Retinal pigment epithelial cell (primary cell): ENCODE measurements at regions not wholly inside any gene's neighbourhood (a gene's known extent, or its start where the extent isn't known, plus 50 kb on each side); places are given as distances from the start of the nearest gene placed in this dataset.

ENCODE experiments used
- DNase-seq: peaks from one replicate; pipeline ENCODE4 v3.0.0-alpha.2; 2010; ENCODE audit warnings: low read depth
- H3K4me3 ChIP-seq: 2 replicates; pipeline ENCODE4 v1.5.1; 2011; ENCODE audit warnings: mild to moderate bottlenecking, low read length, control low read depth, moderate library complexity
- CTCF ChIP-seq: conservative IDR thresholded peaks from 2 replicates; pipeline ENCODE4 v1.5.1; 2011; ENCODE audit warnings: low read depth, low read length, control low read depth, inconsistent platforms

- no peak for TF ChIP-seq CTCF
- no peak overlapping the region for H3K4me3 ChIP-seq
- DNase-seq, result no peak
These were observed 198.0 kb upstream of the RTL1 start for GRCh38 chr14:101101456-101102056.

- TF ChIP-seq CTCF, result no peak
- no peak for DNase-seq
- no peak overlapping the region for H3K4me3 ChIP-seq
These were observed 199.4 kb upstream of the RTL1 start for GRCh38 chr14:101102875-101103274.

- H3K4me3 ChIP-seq, result no peak overlapping the region
- TF ChIP-seq CTCF, result no peak
- DNase-seq, result no peak
These were observed 199.9 kb upstream of the RTL1 start for GRCh38 chr14:101103321-101103901.

GRCh38 chr14:101104485-101104884 lies 201.0 kb upstream of the RTL1 start:
- H3K4me3 ChIP-seq, result no peak overlapping the region
- no peak for TF ChIP-seq CTCF
- DNase-seq, result no peak

- no peak for TF ChIP-seq CTCF
- DNase-seq, result no peak
- no peak overlapping the region for H3K4me3 ChIP-seq
These were observed 201.5 kb upstream of the RTL1 start for GRCh38 chr14:101105045-101105444.

- DNase-seq, result no peak
- H3K4me3 ChIP-seq, result no peak overlapping the region
- no peak for TF ChIP-seq CTCF
These were observed 205.2 kb upstream of the RTL1 start for GRCh38 chr14:101108579-101109346.

- H3K4me3 ChIP-seq, result no peak overlapping the region
- TF ChIP-seq CTCF, result no peak
- DNase-seq, result no peak
These were observed 205.8 kb upstream of the RTL1 start for GRCh38 chr14:101109347-101109638.
